T-cell (primary cell): ENCODE measurements at regions not wholly inside any gene's neighbourhood (a gene's known extent, or its start where the extent isn't known, plus 50 kb on each side); places are given as distances from the start of the nearest gene placed in this dataset.

Experiments
- ATAC-seq, 4 experiments: fragments of 200-7000 bp in 3 of 4; fragments of 150-1000 bp in 1 of 4; cut with Tn5 transposase; replicated peaks in 1 of 4; 1 replicate in 3 of 4; 2 replicates in 1 of 4; pipeline ENCODE4 v1.10.0; 2021; ENCODE audit warnings: moderate library complexity in 3 of 4, mild to moderate bottlenecking in 2 of 4, moderate number of reproducible peaks in 1 of 4
- CTCF ChIA-PET, 2 donors: fragments of 300-600 bp; sonication (Branson Sonifier 250); formaldehyde crosslinking; loops; one replicate each; lab custom pipeline; 2022; ENCODE audit warnings: antibody characterized with exemption in 2 of 2; lab: Charles Lee
- POLR2A ChIA-PET, 2 donors: fragments of 300-600 bp; sonication (Branson Sonifier 250); formaldehyde crosslinking; loops; one replicate each; lab custom pipeline; 2022; ENCODE audit warnings: antibody characterized with exemption in 2 of 2; lab: Charles Lee
- DNase-seq, 35 experiments: peaks; one replicate each; pipeline versions ENCODE4 v3.0.0 to v3.0.0-alpha.2; 2013 to 2023
- H3K27ac ChIP-seq: one replicate; pipeline ENCODE4 v1.5.1; 2013; ENCODE audit warnings: low read length
- H3K27me3 ChIP-seq, 2 experiments: replicated peaks in 1 of 2; 1 replicate in 1 of 2; 2 replicates in 1 of 2; pipeline versions ENCODE4 v1.6.1 to v1.7.0; 2013; ENCODE audit warnings: low read length in 1 of 2, mixed read lengths in 1 of 2; ENCODE audit not compliant: control insufficient read depth in 2 of 2, insufficient read depth in 2 of 2; ENCODE audit errors: extremely low read depth in 1 of 2
- H3K36me3 ChIP-seq, 2 donors: 1 replicate in 1 of 2; 2 replicates in 1 of 2; pipeline versions ENCODE4 v1.6.1 to v1.7.0; 2013; ENCODE audit warnings: low read length in 1 of 2; ENCODE audit not compliant: control insufficient read depth in 2 of 2, insufficient read depth in 1 of 2; ENCODE audit errors: extremely low read depth in 1 of 2
- H3K4me1 ChIP-seq, 2 experiments: 1 replicate in 1 of 2; 2 replicates in 1 of 2; pipeline versions ENCODE4 v1.6.1 to v1.7.0; 2013; ENCODE audit warnings: low read length in 2 of 2, mixed read lengths in 1 of 2; ENCODE audit not compliant: insufficient read depth in 2 of 2, control insufficient read depth in 1 of 2; ENCODE audit errors: extremely low read depth in 1 of 2
- H3K4me3 ChIP-seq, 2 donors: 1 replicate in 1 of 2; 2 replicates in 1 of 2; pipeline versions ENCODE4 v1.5.1 to v1.7.0; 2013; ENCODE audit warnings: mild to moderate bottlenecking in 2 of 2, low read length in 1 of 2, moderate library complexity in 1 of 2; ENCODE audit not compliant: control insufficient read depth in 1 of 2; ENCODE audit errors: extremely low read depth in 1 of 2
- H3K9me3 ChIP-seq: 2 replicates; pipeline ENCODE4 v1.7.0; 2013
- H3K27ac Mint-ChIP-seq, 2 donors: one replicate each; pipeline ENCODE4 v1.8.0; 2020 to 2021; ENCODE audit warnings: mild to moderate bottlenecking in 2 of 2, mixed read lengths in 2 of 2
- H3K27me3 Mint-ChIP-seq, 2 donors: one replicate each; pipeline ENCODE4 v1.8.0; 2021 to 2022; ENCODE audit warnings: mixed read lengths in 2 of 2
- H3K36me3 Mint-ChIP-seq: one replicate; pipeline ENCODE4 v1.8.0; 2021; ENCODE audit warnings: mixed read lengths
- H3K4me1 Mint-ChIP-seq, 3 donors: one replicate each; pipeline ENCODE4 v1.8.0; 2020 to 2022; ENCODE audit warnings: mixed read lengths in 3 of 3, mild to moderate bottlenecking in 1 of 3
- H3K4me3 Mint-ChIP-seq, 3 donors: one replicate each; pipeline ENCODE4 v1.8.0; 2020 to 2022; ENCODE audit warnings: mild to moderate bottlenecking in 3 of 3, mixed read lengths in 3 of 3, moderate library complexity in 3 of 3
- H3K9me3 Mint-ChIP-seq, 3 donors: one replicate each; pipeline ENCODE4 v1.8.0; 2020 to 2022; ENCODE audit warnings: mixed read lengths in 3 of 3
- WGBS: methylation state at CpG from one replicate; pipeline ENCODE4 v1.1.5; 2013; ENCODE audit warnings: missing lambda C conversion rate; ENCODE audit not compliant: insufficient coverage; 5-methylcytosine and 5-hydroxymethylcytosine counted together

- no peaks in the 10 kb centered on the region for H3K4me1 ChIP-seq
- CTCF ChIA-PET: interaction anchor here in 1 of 2 donors (0.7 kb wide), 1 partner anchor 24 kb away, joined by 4 read pairs; no protein-coding TSS in a partner anchor
- no peaks in the 10 kb centered on the region for H3K9me3 ChIP-seq
- H3K27me3 Mint-ChIP-seq: no peaks in the 10 kb centered on the region
- H3K4me1 Mint-ChIP-seq: no peaks in the 10 kb centered on the region
- POLR2A ChIA-PET: no interaction called here
- H3K9me3 Mint-ChIP-seq: peaks cover 0 to 11% (median 3%) of the 10 kb centered on the region in 3 donors
- ATAC-seq (no peak), DNase-seq (no peak)
- 40% methylated on average over 1 of the region's 3 CpGs for WGBS
- H3K4me3 Mint-ChIP-seq: no peak overlapping the region
- no peaks in the 10 kb centered on the region for H3K27me3 ChIP-seq
- no peaks in the 10 kb centered on the region for H3K36me3 ChIP-seq
- H3K27ac Mint-ChIP-seq: no peak overlapping the region
- no peak overlapping the region for H3K4me3 ChIP-seq
- H3K36me3 Mint-ChIP-seq: no peaks in the 10 kb centered on the region
- H3K27ac ChIP-seq: no peak overlapping the region
These were observed 449.4 kb upstream of the SOX11 start for GRCh38 chr2:5242751-5243150.

- Histone ChIP-seq H3K4me1 (no peaks in the 10 kb centered on the region), H3K4me3 (no peak overlapping the region), H3K9me3 (no peaks in the 10 kb centered on the region), H3K27me3 (no peaks in the 10 kb centered on the region), H3K27ac (no peak overlapping the region), H3K36me3 (no peaks in the 10 kb centered on the region)
- Mint-ChIP-seq H3K4me1 (no peaks in the 10 kb centered on the region), H3K27me3 (no peaks in the 10 kb centered on the region), H3K36me3 (no peaks in the 10 kb centered on the region), H3K27ac (no peak overlapping the region), H3K9me3 (peaks cover 16 to 35% (median 20%) of the 10 kb centered on the region in 3 donors), H3K4me3 (no peak overlapping the region)
- ChIA-PET CTCF (no interaction called here), POLR2A (no interaction called here)
- WGBS: 91% methylated on average over 3 of the region's 5 CpGs
- no peak for DNase-seq
- no peak for ATAC-seq
These were observed 441.7 kb upstream of the SOX11 start for GRCh38 chr2:5250482-5250881.

- no peak for DNase-seq
- ATAC-seq: no peak
These were observed 438.9 kb upstream of the SOX11 start for GRCh38 chr2:5253263-5253662.

GRCh38 chr2:5254791-5255332 is 437.3 kb upstream of the SOX11 start:
- no peak overlapping the region for H3K27ac Mint-ChIP-seq

More at GRCh38 chr2:5253263-5253662, 438.9 kb upstream of the SOX11 start:
- H3K9me3 Mint-ChIP-seq: peaks cover 16 to 35% (median 17%) of the 10 kb centered on the region in 3 donors
- Histone ChIP-seq H3K4me1 (no peaks in the 10 kb centered on the region), H3K4me3 (no peak overlapping the region), H3K27me3 (no peaks in the 10 kb centered on the region), H3K9me3 (no peaks in the 10 kb centered on the region), H3K36me3 (no peaks in the 10 kb centered on the region), H3K27ac (no peak overlapping the region)
- H3K4me3 Mint-ChIP-seq: no peak overlapping the region
- 90% methylated on average over 7 of the region's 9 CpGs for WGBS
- no peak overlapping the region for H3K27ac Mint-ChIP-seq
- CTCF ChIA-PET: no interaction called here
- no peaks in the 10 kb centered on the region for H3K27me3 Mint-ChIP-seq
- POLR2A ChIA-PET: no interaction called here
- no peaks in the 10 kb centered on the region for H3K36me3 Mint-ChIP-seq
- no peaks in the 10 kb centered on the region for H3K4me1 Mint-ChIP-seq

GRCh38 chr2:5263291-5263690 is 428.9 kb upstream of the SOX11 start:
- DNase-seq (no peak), ATAC-seq (no peak)
- no peak overlapping the region for H3K4me3 ChIP-seq

More at GRCh38 chr2:5254791-5255332, 437.3 kb upstream of the SOX11 start:
- ChIA-PET POLR2A (no interaction called here), CTCF (no interaction called here)
- H3K4me3 ChIP-seq: no peak overlapping the region
- no peaks in the 10 kb centered on the region for H3K9me3 ChIP-seq
- H3K4me1 ChIP-seq: no peaks in the 10 kb centered on the region
- no peak overlapping the region for H3K27ac ChIP-seq
- H3K27me3 ChIP-seq: no peaks in the 10 kb centered on the region
- no peaks in the 10 kb centered on the region for H3K36me3 ChIP-seq
- Mint-ChIP-seq H3K4me1 (no peaks in the 10 kb centered on the region), H3K4me3 (no peak overlapping the region), H3K9me3 (peaks cover 23 to 43% (median 24%) of the 10 kb centered on the region in 3 donors), H3K36me3 (no peaks in the 10 kb centered on the region), H3K27me3 (no peaks in the 10 kb centered on the region)
- 78% methylated on average over 6 of the region's 8 CpGs for WGBS
- DNase-seq (no peak), ATAC-seq (no peak)

GRCh38 chr2:5264361-5264760 is 427.8 kb upstream of the SOX11 start:
- POLR2A ChIA-PET: no interaction called here
- no peaks in the 10 kb centered on the region for H3K4me1 Mint-ChIP-seq
- no peak overlapping the region for H3K27ac ChIP-seq
- H3K9me3 Mint-ChIP-seq: peaks cover 6 to 32% (median 12%) of the 10 kb centered on the region in 3 donors
- 39% methylated on average over 2 of the region's 3 CpGs for WGBS
- no peak overlapping the region for H3K27ac Mint-ChIP-seq
- H3K27me3 Mint-ChIP-seq: no peaks in the 10 kb centered on the region
- CTCF ChIA-PET: no interaction called here
- DNase-seq: no peak
- H3K4me3 Mint-ChIP-seq: no peak overlapping the region
- no peak overlapping the region for H3K4me3 ChIP-seq
- no peaks in the 10 kb centered on the region for H3K4me1 ChIP-seq
- no peaks in the 10 kb centered on the region for H3K27me3 ChIP-seq
- H3K36me3 Mint-ChIP-seq: no peaks in the 10 kb centered on the region
- no peaks in the 10 kb centered on the region for H3K9me3 ChIP-seq
- H3K36me3 ChIP-seq: no peaks in the 10 kb centered on the region
- no peak for ATAC-seq

More at GRCh38 chr2:5263291-5263690, 428.9 kb upstream of the SOX11 start:
- Mint-ChIP-seq H3K4me3 (no peak overlapping the region), H3K4me1 (no peaks in the 10 kb centered on the region), H3K9me3 (peaks cover 9 to 30% (median 14%) of the 10 kb centered on the region in 3 donors), H3K27me3 (no peaks in the 10 kb centered on the region), H3K36me3 (no peaks in the 10 kb centered on the region), H3K27ac (no peak overlapping the region)
- no peaks in the 10 kb centered on the region for H3K27me3 ChIP-seq
- H3K36me3 ChIP-seq: no peaks in the 10 kb centered on the region
- no peak overlapping the region for H3K27ac ChIP-seq
- CTCF ChIA-PET: no interaction called here
- WGBS: no CpG with 5 or more reads among the region's 1 CpG
- POLR2A ChIA-PET: no interaction called here
- H3K4me1 ChIP-seq: no peaks in the 10 kb centered on the region
- H3K9me3 ChIP-seq: no peaks in the 10 kb centered on the region

GRCh38 chr2:5285061-5285460 is 407.1 kb upstream of the SOX11 start:
- DNase-seq (no peak), ATAC-seq (no peak)
- Histone ChIP-seq H3K9me3 (no peaks in the 10 kb centered on the region), H3K4me1 (no peaks in the 10 kb centered on the region), H3K36me3 (no peaks in the 10 kb centered on the region), H3K27me3 (no peaks in the 10 kb centered on the region), H3K27ac (no peak overlapping the region), H3K4me3 (no peak overlapping the region)
- Mint-ChIP-seq H3K4me1 (no peaks in the 10 kb centered on the region), H3K27me3 (no peaks in the 10 kb centered on the region), H3K27ac (no peak overlapping the region), H3K36me3 (no peaks in the 10 kb centered on the region), H3K4me3 (no peak overlapping the region), H3K9me3 (peaks cover 0 to 12% (median 9%) of the 10 kb centered on the region in 3 donors)
- WGBS: 60% methylated on average over 1 of the region's 1 CpG
- ChIA-PET CTCF (no interaction called here), POLR2A (no interaction called here)
